CD1c-positive myeloid dendritic cell (primary cell): ENCODE measurements at regions not wholly inside any gene's neighbourhood (a gene's known extent, or its start where the extent isn't known, plus 50 kb on each side); places are given as distances from the start of the nearest gene placed in this dataset.

Experiments
- DNase-seq: peaks from one replicate; pipeline ENCODE4 v3.0.0-alpha.2; 2016; ENCODE audit errors: extremely low spot score

GRCh38 chr2:121018136-121019061 is 266.6 kb downstream of the TFCP2L1 start:
- DNase-seq: no peak

- DNase-seq: no peak
These were observed 265.9 kb downstream of the TFCP2L1 start for GRCh38 chr2:121019071-121019470.

- no peak for DNase-seq
These were observed 265.2 kb downstream of the TFCP2L1 start for GRCh38 chr2:121019756-121020155.

GRCh38 chr2:121021685-121022084 is 263.3 kb downstream of the TFCP2L1 start:
- no peak for DNase-seq

- DNase-seq: no peak
These were observed 256.4 kb downstream of the TFCP2L1 start for GRCh38 chr2:121028577-121028976.

GRCh38 chr2:121030523-121030922 is 254.5 kb downstream of the TFCP2L1 start:
- no peak for DNase-seq

GRCh38 chr2:121031568-121032340 is 253.2 kb downstream of the TFCP2L1 start:
- DNase-seq: no peak

GRCh38 chr2:121033461-121033996 is 251.5 kb downstream of the TFCP2L1 start:
- no peak for DNase-seq

- no peak for DNase-seq
These were observed 250.5 kb downstream of the TFCP2L1 start for GRCh38 chr2:121034551-121034950.

- DNase-seq: no peak
These were observed 248.7 kb downstream of the TFCP2L1 start for GRCh38 chr2:121036226-121036692.

GRCh38 chr2:121037480-121037879 is 247.5 kb downstream of the TFCP2L1 start:
- no peak for DNase-seq

- DNase-seq: no peak
These were observed 247.0 kb downstream of the TFCP2L1 start for GRCh38 chr2:121038031-121038430.

GRCh38 chr2:121038431-121038830 is 246.6 kb downstream of the TFCP2L1 start:
- no peak for DNase-seq

GRCh38 chr2:121038891-121039616 is 245.9 kb downstream of the TFCP2L1 start:
- DNase-seq: no peak

- no peak for DNase-seq
These were observed 245.3 kb downstream of the TFCP2L1 start for GRCh38 chr2:121039679-121040078.

- no peak for DNase-seq
These were observed 243.5 kb downstream of the TFCP2L1 start for GRCh38 chr2:121041516-121041915.

- no peak for DNase-seq
These were observed 241.8 kb downstream of the TFCP2L1 start for GRCh38 chr2:121043061-121043826.

- no peak for DNase-seq
These were observed 241.2 kb downstream of the TFCP2L1 start for GRCh38 chr2:121043827-121044222.

- DNase-seq: no peak
These were observed 240.6 kb downstream of the TFCP2L1 start for GRCh38 chr2:121044412-121044811.

GRCh38 chr2:121045245-121045644 is 239.8 kb downstream of the TFCP2L1 start:
- DNase-seq: no peak

GRCh38 chr2:121046335-121046734 is 238.7 kb downstream of the TFCP2L1 start:
- DNase-seq: no peak
